Peyer's patch (tissue), 4 donors: ENCODE measurements at regions not wholly inside any gene's neighbourhood (a gene's known extent, or its start where the extent isn't known, plus 50 kb on each side); places are given as distances from the start of the nearest gene placed in this dataset.

Experiments used
- DNase-seq, 3 donors: peaks; one replicate each; pipeline ENCODE4 v3.0.0-alpha.2; 2017 to 2019
- H3K27ac ChIP-seq, 4 donors: fragments of 200-600 bp; sonication (generic); one replicate each; pipeline ENCODE4 v1.5.1; 2016 to 2019
- H3K27me3 ChIP-seq, 2 donors: fragments of 200-600 bp; sonication (generic); one replicate each; pipeline ENCODE4 v1.5.1; 2019
- H3K36me3 ChIP-seq, 3 donors: fragments of 200-600 bp; sonication (generic); one replicate each; pipeline ENCODE4 v1.5.1; 2016 to 2019
- H3K4me1 ChIP-seq, 4 donors: fragments of 200-600 bp; sonication (generic); one replicate each; pipeline ENCODE4 v1.5.1; 2016 to 2019
- H3K4me3 ChIP-seq, 4 donors: fragments of 200-600 bp; sonication (generic); 1 replicate in 3 of 4; 2 replicates in 1 of 4; pipeline ENCODE4 v1.5.1; 2016 to 2019; ENCODE audit warnings: mild to moderate bottlenecking in 1 of 4
- H3K9me3 ChIP-seq, 4 donors: fragments of 200-600 bp; sonication (generic); one replicate each; pipeline ENCODE4 v1.5.1; 2016 to 2019; ENCODE audit warnings: mild to moderate bottlenecking in 1 of 4
- CTCF ChIP-seq, 6 experiments: fragments of 450-650 bp in 4 of 6; fragments of 200-600 bp in 2 of 6; sonication (generic) in 1 of 6; IDR thresholded peaks; one replicate each; pipeline ENCODE4 v1.5.1; 2017 to 2019; ENCODE audit warnings: antibody characterized with exemption in 6 of 6, mild to moderate bottlenecking in 3 of 6, moderate library complexity in 1 of 6
- POLR2A ChIP-seq, 2 donors: fragments of 450-650 bp; IDR thresholded peaks; one replicate each; pipeline ENCODE4 v1.5.1; 2017; ENCODE audit warnings: antibody characterized with exemption in 2 of 2, mild to moderate bottlenecking in 2 of 2, moderate library complexity in 2 of 2

- no peak for DNase-seq
- H3K4me3 ChIP-seq, result no peak overlapping the region
- TF ChIP-seq CTCF (IDR thresholded peaks at IDR 0.05), result no peak
- H3K9me3 ChIP-seq, result no peaks in the 10 kb centered on the region
- H3K27me3 ChIP-seq, result no peaks in the 10 kb centered on the region
- no peaks in the 10 kb centered on the region for H3K36me3 ChIP-seq
- H3K4me1 ChIP-seq, result no peaks in the 10 kb centered on the region
- H3K27ac ChIP-seq, result no peak overlapping the region
Observed at GRCh38 chr10:78980815-78981214, 88.0 kb upstream of the ZMIZ1 start.

DNA sequence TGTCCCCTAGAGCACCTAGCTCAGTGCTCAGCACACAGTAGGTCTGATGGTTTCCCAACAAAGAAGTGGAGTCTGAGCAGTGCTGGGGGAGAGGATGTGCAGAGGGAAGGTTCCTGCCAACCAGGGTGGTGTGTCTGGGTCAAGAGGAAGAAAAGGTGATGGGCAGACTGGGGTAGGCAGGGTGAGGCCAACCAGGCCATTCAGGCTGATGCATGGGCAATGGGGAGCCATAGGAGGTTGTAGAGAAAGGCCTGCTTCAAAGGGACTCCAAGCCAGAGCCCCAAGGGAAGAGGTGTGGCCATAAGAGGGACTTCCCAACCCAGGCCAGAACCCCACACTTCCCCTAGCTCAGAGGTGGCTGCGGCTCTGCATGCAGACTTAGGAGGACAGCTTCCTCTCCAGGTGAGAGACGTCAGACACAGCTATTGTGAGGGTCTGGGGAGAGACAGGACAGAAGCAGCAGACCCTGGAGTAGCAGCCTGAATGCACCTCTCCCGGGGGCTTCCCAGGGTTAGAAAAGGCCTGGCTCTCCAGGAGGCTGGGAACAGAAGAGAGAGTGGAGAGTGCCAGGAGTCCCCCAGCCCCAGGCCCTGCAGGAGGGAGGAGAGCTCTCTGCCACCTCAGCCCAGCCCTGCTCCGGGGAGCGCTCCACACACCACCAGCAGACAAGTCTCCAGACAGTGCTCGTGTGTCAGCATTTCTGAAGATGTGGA, 87.4 kb upstream of the ZMIZ1 start:
- Histone ChIP-seq H3K9me3 (no peaks in the 10 kb centered on the region), H3K4me1 (no peaks in the 10 kb centered on the region), H3K4me3 (no peak overlapping the region), H3K27me3 (no peaks in the 10 kb centered on the region), H3K36me3 (no peaks in the 10 kb centered on the region), H3K27ac (no peak overlapping the region)
- no peak for DNase-seq
- TF ChIP-seq CTCF (IDR thresholded peaks at IDR 0.05), result no peak
- no peak for TF ChIP-seq POLR2A (IDR thresholded peaks at IDR 0.05)

GRCh38 chr10:78981970-78982281, 86.8 kb upstream of the ZMIZ1 start:
- TF ChIP-seq CTCF (IDR thresholded peaks at IDR 0.05) (no peak), POLR2A (IDR thresholded peaks at IDR 0.05) (no peak)
- DNase-seq, result no peak
- Histone ChIP-seq H3K4me1 (no peaks in the 10 kb centered on the region), H3K4me3 (no peak overlapping the region), H3K27me3 (no peaks in the 10 kb centered on the region), H3K36me3 (no peaks in the 10 kb centered on the region), H3K27ac (no peak overlapping the region), H3K9me3 (no peaks in the 10 kb centered on the region)

DNA sequence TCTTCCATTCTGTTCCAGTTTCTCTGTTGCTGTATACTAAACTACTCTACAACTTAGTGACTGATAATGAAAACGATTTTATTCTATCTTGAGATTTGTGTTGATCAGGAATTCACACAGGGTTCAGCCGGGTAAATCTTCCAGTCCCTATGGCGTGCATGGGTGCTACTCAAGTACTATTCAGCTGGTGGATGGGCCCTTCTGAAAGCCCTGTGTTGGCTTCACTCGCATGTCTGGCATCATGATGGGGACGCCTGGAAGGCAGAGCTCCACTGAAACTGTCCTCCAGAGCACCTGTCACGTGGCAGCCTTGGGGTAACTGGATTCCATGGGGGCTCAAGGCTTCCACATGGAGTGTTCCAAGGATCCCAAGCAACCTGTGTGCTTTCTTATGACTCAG, 86.0 kb upstream of the ZMIZ1 start:
- no peaks in the 10 kb centered on the region for H3K36me3 ChIP-seq
- no peak overlapping the region for H3K27ac ChIP-seq
- TF ChIP-seq CTCF (IDR thresholded peaks at IDR 0.05), result no peak
- TF ChIP-seq POLR2A (IDR thresholded peaks at IDR 0.05), result no peak

DNA sequence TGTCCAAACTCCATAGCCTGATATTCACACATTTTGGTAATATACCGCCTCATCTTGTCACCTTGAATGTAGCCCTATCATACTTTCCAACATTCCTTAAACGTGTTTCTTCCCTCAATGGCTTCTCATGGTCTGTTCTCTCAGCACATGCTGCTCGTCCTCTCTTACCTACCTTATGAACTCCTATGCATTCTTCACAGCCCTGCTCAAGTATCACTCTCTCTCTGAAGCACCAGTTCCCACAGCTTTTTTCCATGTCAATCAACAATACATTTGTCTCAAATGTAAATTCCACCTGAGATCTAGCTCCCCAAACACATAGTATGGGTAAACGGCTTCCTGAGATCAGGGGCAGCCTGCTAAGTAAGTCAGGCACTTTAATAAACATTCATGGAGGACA, 85.2 kb upstream of the ZMIZ1 start:
- Histone ChIP-seq H3K9me3 (no peaks in the 10 kb centered on the region), H3K4me1 (no peaks in the 10 kb centered on the region), H3K27me3 (no peaks in the 10 kb centered on the region), H3K36me3 (no peaks in the 10 kb centered on the region), H3K4me3 (no peak overlapping the region), H3K27ac (no peak overlapping the region)
- no peak for DNase-seq
- TF ChIP-seq CTCF (IDR thresholded peaks at IDR 0.05) (no peak), POLR2A (IDR thresholded peaks at IDR 0.05) (no peak)

More for the DNA sequence above, 86.0 kb upstream of the ZMIZ1 start:
- H3K27me3 ChIP-seq, result no peaks in the 10 kb centered on the region
- H3K4me3 ChIP-seq, result no peak overlapping the region
- no peaks in the 10 kb centered on the region for H3K9me3 ChIP-seq
- H3K4me1 ChIP-seq, result no peaks in the 10 kb centered on the region
- DNase-seq, result no peak
